CD4-positive, CD25-positive, alpha-beta regulatory T cell (primary cell): ENCODE measurements at regions not wholly inside any gene's neighbourhood (a gene's known extent, or its start where the extent isn't known, plus 50 kb on each side); places are given as distances from the start of the nearest gene placed in this dataset.
A peak's percentile ranks its signal among the peaks of the same experiment; 100 is the strongest.

ENCODE experiments used
- ATAC-seq, 2 donors: fragments of 150-1000 bp; cut with Tn5 transposase; one replicate each; pipeline ENCODE4 v1.10.0; 2021; ENCODE audit warnings: low read depth in 2 of 2, moderate number of reproducible peaks in 2 of 2, moderate library complexity in 1 of 2
- DNase-seq, 3 donors: peaks; one replicate each; pipeline versions ENCODE4 v3.0.0 to v3.0.0-alpha.2; 2012 to 2022; ENCODE audit warnings: mixed read lengths in 1 of 3
- H3K27ac ChIP-seq: one replicate; pipeline ENCODE4 v1.7.0; 2013; ENCODE audit warnings: mild to moderate bottlenecking, low read length; ENCODE audit not compliant: insufficient read depth, poor library complexity, severe bottlenecking
- H3K27me3 ChIP-seq: one replicate; pipeline ENCODE4 v1.7.0; 2013; ENCODE audit warnings: low read length; ENCODE audit not compliant: control insufficient read depth, insufficient read depth
- H3K36me3 ChIP-seq: one replicate; pipeline ENCODE4 v1.7.0; 2013; ENCODE audit warnings: mild to moderate bottlenecking, low read length, moderate library complexity; ENCODE audit not compliant: control insufficient read depth, insufficient read depth
- H3K4me1 ChIP-seq: 2 replicates; pipeline ENCODE4 v1.7.0; 2013; ENCODE audit warnings: mild to moderate bottlenecking, low read length; ENCODE audit not compliant: insufficient read depth, control insufficient read depth, poor library complexity, severe bottlenecking
- H3K4me3 ChIP-seq: one replicate; pipeline ENCODE4 v1.7.0; 2013; ENCODE audit warnings: low read depth, mild to moderate bottlenecking, low read length, moderate library complexity
- H3K9me3 ChIP-seq, 2 experiments: 1 replicate in 1 of 2; 2 replicates in 1 of 2; pipeline ENCODE4 v1.7.0; 2013; ENCODE audit warnings: low read length in 2 of 2, mild to moderate bottlenecking in 1 of 2, moderate library complexity in 1 of 2; ENCODE audit not compliant: control insufficient read depth in 2 of 2
- H3K27ac Mint-ChIP-seq, 3 donors: one replicate each; pipeline ENCODE4 v1.8.0; 2020 to 2022; ENCODE audit warnings: mild to moderate bottlenecking in 3 of 3, mixed read lengths in 3 of 3, moderate library complexity in 2 of 3
- H3K27me3 Mint-ChIP-seq: one replicate; pipeline ENCODE4 v1.8.0; 2022; ENCODE audit warnings: mild to moderate bottlenecking, mixed read lengths
- H3K36me3 Mint-ChIP-seq: one replicate; pipeline ENCODE4 v1.8.0; 2020; ENCODE audit warnings: mixed read lengths
- H3K4me1 Mint-ChIP-seq, 4 donors: one replicate each; pipeline ENCODE4 v1.8.0; 2020 to 2022; ENCODE audit warnings: mixed read lengths in 4 of 4, mild to moderate bottlenecking in 1 of 4
- H3K4me3 Mint-ChIP-seq, 4 donors: one replicate each; pipeline ENCODE4 v1.8.0; 2020 to 2022; ENCODE audit warnings: mild to moderate bottlenecking in 4 of 4, mixed read lengths in 4 of 4, moderate library complexity in 3 of 4
- H3K9me3 Mint-ChIP-seq, 7 donors: one replicate each; pipeline ENCODE4 v1.8.0; 2020 to 2022; ENCODE audit warnings: mixed read lengths in 7 of 7, mild to moderate bottlenecking in 3 of 7, moderate library complexity in 2 of 7

DNA sequence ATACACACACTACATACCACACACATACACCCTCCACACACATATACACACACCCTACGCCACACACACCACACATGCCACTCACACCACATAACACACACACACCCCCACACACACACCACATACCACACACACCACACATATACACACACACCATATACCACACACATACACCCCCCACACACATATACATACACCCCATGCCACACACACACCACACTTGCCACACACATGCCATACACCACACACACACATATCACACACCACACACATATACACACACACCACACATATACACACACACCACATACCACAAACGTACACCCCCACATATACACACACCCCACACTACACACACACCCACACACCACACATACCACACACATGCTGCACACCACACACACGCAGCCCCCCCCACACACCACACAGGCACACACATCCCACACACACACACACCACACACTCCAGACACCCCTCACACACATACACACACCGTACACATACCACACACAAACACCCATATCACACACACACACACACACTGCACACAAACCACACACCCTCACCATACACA, 76.7 kb upstream of the TMPRSS2 start:
- Mint-ChIP-seq H3K27me3 (no peaks in the 10 kb centered on the region), H3K27ac (no peak overlapping the region), H3K9me3 (peaks cover 0 to 10% (median 5%) of the 10 kb centered on the region in 7 donors), H3K36me3 (no peaks in the 10 kb centered on the region), H3K4me1 (no peaks in the 10 kb centered on the region), H3K4me3 (no peak overlapping the region)
- Histone ChIP-seq H3K36me3 (no peaks in the 10 kb centered on the region), H3K4me1 (no peaks in the 10 kb centered on the region), H3K9me3 (peaks cover 0 to 6% of the 10 kb centered on the region in 2 experiments), H3K27me3 (no peaks in the 10 kb centered on the region), H3K4me3 (no peak overlapping the region), H3K27ac (no peak overlapping the region)
- DNase-seq (no peak), ATAC-seq (no peak)

DNA sequence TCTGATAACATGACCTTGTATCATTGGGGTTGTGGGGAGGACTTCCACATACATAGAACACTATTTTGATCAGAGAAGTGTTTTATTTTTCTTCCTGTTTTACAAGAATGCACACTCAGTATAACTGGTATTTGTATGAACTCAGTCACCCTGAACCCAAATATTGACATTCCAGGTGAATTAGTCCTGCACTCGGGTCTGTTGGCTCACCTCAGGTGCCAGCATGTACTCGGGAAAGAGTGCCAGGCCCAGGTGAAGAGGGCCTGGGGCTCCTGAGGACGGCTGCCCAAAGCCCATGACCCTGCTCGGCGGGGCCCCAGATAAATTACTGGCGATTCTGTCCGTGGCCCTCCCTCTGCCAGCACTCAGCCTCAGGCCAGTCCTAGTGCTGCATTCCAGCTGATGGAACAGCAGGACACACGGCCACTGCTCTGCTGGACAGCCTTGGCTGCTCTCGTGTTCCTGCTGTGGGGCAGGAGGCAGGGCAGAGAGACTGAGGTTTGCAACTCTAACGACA, 75.4 kb upstream of the TMPRSS2 start:
- Histone ChIP-seq H3K27ac (no peak overlapping the region), H3K27me3 (no peaks in the 10 kb centered on the region), H3K4me3 (no peak overlapping the region), H3K4me1 (no peaks in the 10 kb centered on the region), H3K36me3 (no peaks in the 10 kb centered on the region), H3K9me3 (peaks cover 5 to 11% of the 10 kb centered on the region in 2 experiments)
- Mint-ChIP-seq H3K36me3 (no peaks in the 10 kb centered on the region), H3K4me3 (no peak overlapping the region), H3K4me1 (no peaks in the 10 kb centered on the region), H3K27ac (no peak overlapping the region), H3K9me3 (peaks cover 0 to 18% (median 5%) of the 10 kb centered on the region in 7 donors), H3K27me3 (no peaks in the 10 kb centered on the region)
- DNase-seq (no peak), ATAC-seq (no peak)

GRCh38 chr21:41582866-41583265, 74.9 kb upstream of the TMPRSS2 start:
- Mint-ChIP-seq H3K4me1 (no peaks in the 10 kb centered on the region), H3K27ac (no peak overlapping the region), H3K9me3 (peaks cover 0 to 19% (median 7%) of the 10 kb centered on the region in 7 donors), H3K27me3 (peaks cover 4% of the 10 kb centered on the region), H3K36me3 (no peaks in the 10 kb centered on the region), H3K4me3 (no peak overlapping the region)
- Histone ChIP-seq H3K27ac (no peak overlapping the region), H3K36me3 (no peaks in the 10 kb centered on the region), H3K4me1 (no peaks in the 10 kb centered on the region), H3K4me3 (no peak overlapping the region), H3K27me3 (no peaks in the 10 kb centered on the region), H3K9me3 (peaks cover 10 to 15% of the 10 kb centered on the region in 2 experiments)
- DNase-seq (no peak), ATAC-seq (no peak)

- DNase-seq = no peak
- Mint-ChIP-seq H3K36me3 (no peaks in the 10 kb centered on the region), H3K9me3 (peaks cover 0 to 18% (median 8%) of the 10 kb centered on the region in 7 donors), H3K27me3 (peaks cover 4% of the 10 kb centered on the region), H3K4me1 (no peaks in the 10 kb centered on the region), H3K27ac (no peak overlapping the region), H3K4me3 (peak overlapping the region in 1 of 4 donors; percentile 7)
- Histone ChIP-seq H3K36me3 (no peaks in the 10 kb centered on the region), H3K9me3 (peaks cover 10 to 19% of the 10 kb centered on the region in 2 experiments), H3K4me3 (no peak overlapping the region), H3K27ac (no peak overlapping the region), H3K27me3 (no peaks in the 10 kb centered on the region), H3K4me1 (no peaks in the 10 kb centered on the region)
- no peak for ATAC-seq
These were observed 74.4 kb upstream of the TMPRSS2 start for GRCh38 chr21:41582298-41582840.

GRCh38 chr21:41581592-41582228, 73.8 kb upstream of the TMPRSS2 start:
- H3K27ac Mint-ChIP-seq = peak overlapping the region in 1 of 3 donors; percentile 12
- no peak overlapping the region for H3K4me3 ChIP-seq

GRCh38 chr21:41580758-41581554, 73.0 kb upstream of the TMPRSS2 start:
- no peak for ATAC-seq
- no peaks in the 10 kb centered on the region for H3K36me3 ChIP-seq
- H3K4me1 Mint-ChIP-seq = no peaks in the 10 kb centered on the region
- no peak overlapping the region for H3K27ac ChIP-seq
- no peak overlapping the region for H3K4me3 ChIP-seq
- peaks cover 10 to 21% of the 10 kb centered on the region in 2 experiments for H3K9me3 ChIP-seq
- peaks cover 4% of the 10 kb centered on the region for H3K27me3 Mint-ChIP-seq
- H3K36me3 Mint-ChIP-seq = no peaks in the 10 kb centered on the region
- no peaks in the 10 kb centered on the region for H3K4me1 ChIP-seq
- no peak overlapping the region for H3K27ac Mint-ChIP-seq
- H3K4me3 Mint-ChIP-seq = no peak overlapping the region
- H3K9me3 Mint-ChIP-seq = peaks cover 0 to 26% (median 6%) of the 10 kb centered on the region in 7 donors
- no peak for DNase-seq
- peaks cover 4% of the 10 kb centered on the region for H3K27me3 ChIP-seq

More at GRCh38 chr21:41581592-41582228, 73.8 kb upstream of the TMPRSS2 start:
- ATAC-seq = no peak
- DNase-seq = no peak
- Histone ChIP-seq H3K9me3 (peaks cover 10 to 18% of the 10 kb centered on the region in 2 experiments), H3K27ac (no peak overlapping the region), H3K36me3 (no peaks in the 10 kb centered on the region), H3K27me3 (no peaks in the 10 kb centered on the region), H3K4me1 (no peaks in the 10 kb centered on the region)
- peaks cover 0 to 25% (median 6%) of the 10 kb centered on the region in 7 donors for H3K9me3 Mint-ChIP-seq
- no peaks in the 10 kb centered on the region for H3K36me3 Mint-ChIP-seq
- no peak overlapping the region for H3K4me3 Mint-ChIP-seq
- H3K4me1 Mint-ChIP-seq = no peaks in the 10 kb centered on the region
- peaks cover 4% of the 10 kb centered on the region for H3K27me3 Mint-ChIP-seq

GRCh38 chr21:41579692-41580091, 71.7 kb upstream of the TMPRSS2 start:
- Mint-ChIP-seq H3K4me3 (no peak overlapping the region), H3K27ac (no peak overlapping the region), H3K36me3 (no peaks in the 10 kb centered on the region), H3K9me3 (peaks cover 0 to 26% (median 6%) of the 10 kb centered on the region in 7 donors), H3K27me3 (peaks cover 4% of the 10 kb centered on the region), H3K4me1 (no peaks in the 10 kb centered on the region)
- H3K27ac ChIP-seq = no peak overlapping the region
- peaks cover 9% of the 10 kb centered on the region for H3K27me3 ChIP-seq
- no peaks in the 10 kb centered on the region for H3K36me3 ChIP-seq
- H3K9me3 ChIP-seq = peaks cover 10 to 21% of the 10 kb centered on the region in 2 experiments
- ATAC-seq (no peak), DNase-seq (no peak)
- H3K4me1 ChIP-seq = no peaks in the 10 kb centered on the region
- no peak overlapping the region for H3K4me3 ChIP-seq
